ENCODE measurements at regions not wholly inside any gene's neighbourhood (a gene's known extent, or its start where the extent isn't known, plus 50 kb on each side); places are given as distances from the start of the nearest gene placed in this dataset.

DNA sequence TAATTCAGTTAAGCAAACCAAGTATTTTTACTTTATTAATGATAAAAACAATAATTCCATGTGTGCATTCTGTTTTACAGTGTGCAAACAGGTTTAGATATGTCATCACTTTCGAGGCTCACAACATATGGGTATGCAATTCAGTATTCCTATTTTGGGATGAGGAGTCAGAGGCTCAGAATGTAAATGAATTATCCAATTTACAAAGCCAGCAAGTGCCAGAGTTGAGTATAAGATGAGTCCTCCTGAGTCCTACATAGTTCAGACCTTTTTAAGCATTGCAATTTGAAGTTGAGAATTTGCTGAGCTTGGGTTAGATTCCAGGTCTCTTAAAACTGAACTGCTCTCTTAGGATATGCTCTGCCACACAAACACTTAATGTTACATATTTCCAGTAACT, 424.2 kb upstream of the ROBO2 start:
- H3K56ac ChIP-seq (replicated peaks; ENCODE audit: insufficient read length, low read depth, low read length), result no peak overlapping the region
- no peak overlapping the region for H3K23ac ChIP-seq (ENCODE audit: insufficient read length)
- FAIRE-seq (no peak), DNase-seq (ENCODE audit: low read depth in 1 of 2, low spot score in 2 of 2) (no peak)
- no peaks in the 10 kb centered on the region for H3K79me2 ChIP-seq (ENCODE audit: control insufficient read depth in 1 of 2, insufficient read depth in 2 of 2, low read length in 2 of 2)
- no peak overlapping the region for H3K14ac ChIP-seq (ENCODE audit: insufficient read length)
- no peaks in the 10 kb centered on the region for H4K20me1 ChIP-seq (replicated peaks in 1 of 2; ENCODE audit: control insufficient read depth in 1 of 2, insufficient read depth in 2 of 2, low read length in 2 of 2)
- H3K36me3 ChIP-seq (ENCODE audit: control insufficient read depth in 2 of 4, insufficient read depth in 4 of 4, low read length in 3 of 4), result no peaks in the 10 kb centered on the region
- no peak overlapping the region for H2BK5ac ChIP-seq (ENCODE audit: low read depth, low read length)
- H3K9ac ChIP-seq (replicated peaks in 1 of 4; ENCODE audit: extremely low read depth in 1 of 4, low read depth in 3 of 4, low read length in 3 of 4), result no peak overlapping the region
- WGBS, 2 experiments (ENCODE audit: extremely low coverage in 1 of 2, insufficient coverage in 1 of 2, insufficient read length in 1 of 2, insufficient replicate concordance in 2 of 2, low coverage in 1 of 2, low lambda C conversion rate in 2 of 2, missing lambda C conversion rate in 1 of 2), result 96% methylated on average over 1 of the region's 1 CpG; no CpG with 5 or more reads in 1 of the 2 experiments
- no peak overlapping the region for H3K18ac ChIP-seq (ENCODE audit: extremely low read depth, low read length)
- H3K27me3 ChIP-seq (replicated peaks in 1 of 4; ENCODE audit: control insufficient read depth in 3 of 4, extremely low read depth in 1 of 4, insufficient read depth in 3 of 4, low read length in 3 of 4), result no peaks in the 10 kb centered on the region
- H3K23me2 ChIP-seq (ENCODE audit: low read depth, low read length), result no peaks in the 10 kb centered on the region
- no peak overlapping the region for H2BK20ac ChIP-seq (ENCODE audit: low read length)
- ChIA-PET POLR2A (ENCODE audit: partially characterized antibody) (no interaction called here), CTCF (ENCODE audit: partially characterized antibody) (interaction anchor here (0.6 to 1.0 kb wide), 5 partner anchors 10 to 295 kb away, joined by 3 to 4 read pairs (median 3); no protein-coding TSS in a partner anchor)
- H3K4me3 ChIP-seq (ENCODE audit: extremely low read depth in 1 of 4, insufficient read depth in 2 of 4, low read depth in 3 of 4, low read length in 4 of 4), result no peak overlapping the region
- H3K79me1 ChIP-seq (ENCODE audit: low read depth, low read length), result no peaks in the 10 kb centered on the region
- no peak for TF ChIP-seq SP2 (IDR thresholded peaks at IDR 0.05; ENCODE audit: low read length)
- no peak for TF ChIP-seq KDM5A (IDR thresholded peaks at IDR 0.05; ENCODE audit: low read length)
- TF ChIP-seq SP4 (IDR thresholded peaks at IDR 0.05; ENCODE audit: low read length), result no peak
- no peak for TF ChIP-seq EGR1 (IDR thresholded peaks at IDR 0.05; ENCODE audit: borderline replicate concordance, low read depth, low read length)
- no peak for TF ChIP-seq CBX8 (IDR thresholded peaks at IDR 0.05; ENCODE audit: borderline replicate concordance, low read depth, low read length)
- no peak overlapping the region for H2AFZ ChIP-seq (ENCODE audit: low read length)
- H3K9me3 ChIP-seq (ENCODE audit: insufficient read depth in 2 of 2, low read depth in 1 of 2, low read length in 1 of 2), result no peaks in the 10 kb centered on the region
- H2BK120ac ChIP-seq (replicated peaks; ENCODE audit: low read depth, low read length), result no peak overlapping the region
- no peak overlapping the region for H3K4me2 ChIP-seq (ENCODE audit: insufficient read depth in 1 of 2, low read depth in 2 of 2, low read length in 2 of 2)
- H2BK15ac ChIP-seq (ENCODE audit: low read length), result no peak overlapping the region
- H2AK5ac ChIP-seq (ENCODE audit: low read depth, low read length), result no peak overlapping the region
- H2BK12ac ChIP-seq (ENCODE audit: low read depth, low read length), result no peak overlapping the region
- no peak overlapping the region for H3K4ac ChIP-seq (replicated peaks; ENCODE audit: insufficient read length, low read depth, low read length)
- H4K91ac ChIP-seq (replicated peaks; ENCODE audit: insufficient read length, low read length), result no peak overlapping the region
- H3K4me1 ChIP-seq (replicated peaks in 1 of 4; ENCODE audit: control insufficient read depth in 3 of 4, insufficient read depth in 4 of 4, low read length in 3 of 4), result no peaks in the 10 kb centered on the region
- H4K8ac ChIP-seq (ENCODE audit: extremely low read depth, insufficient read depth, low read length), result no peak overlapping the region
- no peak overlapping the region for H4K5ac ChIP-seq (ENCODE audit: insufficient read length, low read depth, low read length)
- H3K27ac ChIP-seq (ENCODE audit: low read depth, low read length), result no peak overlapping the region

Data from H1 (cell line).